ENCODE measurements at regions not wholly inside any gene's neighbourhood (a gene's known extent, or its start where the extent isn't known, plus 50 kb on each side); places are given as distances from the start of the nearest gene placed in this dataset.
A peak's percentile ranks its signal among the peaks of the same experiment; 100 is the strongest.

GRCh38 chr6:6997263-6998193, 110.2 kb upstream of the RREB1 start:
- Histone ChIP-seq H3K4me1 (ENCODE audit: insufficient read depth, low read length) (no peaks in the 10 kb centered on the region), H3K36me3 (ENCODE audit: insufficient read depth, low read length) (no peaks in the 10 kb centered on the region), H3K27me3 (ENCODE audit: insufficient read depth, low read length, poor library complexity, severe bottlenecking) (no peaks in the 10 kb centered on the region), H3K9me3 (ENCODE audit: low read length) (no peaks in the 10 kb centered on the region), H3K27ac (ENCODE audit: low read depth, low read length) (no peak overlapping the region), H3K4me3 (ENCODE audit: low read length) (no peak overlapping the region)
- H3K4me3 Mint-ChIP-seq, result no peak overlapping the region
- no peaks in the 10 kb centered on the region for H3K9me3 Mint-ChIP-seq
- no peak for DNase-seq
- ChIA-PET POLR2A (no interaction called here), CTCF (no interaction called here)
- H3K4me1 Mint-ChIP-seq, result no peaks in the 10 kb centered on the region
- H3K36me3 Mint-ChIP-seq, result no peaks in the 10 kb centered on the region
- H3K27ac Mint-ChIP-seq, result no peak overlapping the region
- peaks cover 2 to 7% of the 10 kb centered on the region in 2 donors for H3K27me3 Mint-ChIP-seq

- Mint-ChIP-seq H3K9me3 (no peaks in the 10 kb centered on the region), H3K27ac (no peak overlapping the region), H3K27me3 (peaks cover 2 to 7% of the 10 kb centered on the region in 2 donors), H3K36me3 (no peaks in the 10 kb centered on the region), H3K4me1 (no peaks in the 10 kb centered on the region), H3K4me3 (no peak overlapping the region)
- no peak overlapping the region for H3K27ac ChIP-seq (ENCODE audit: low read depth, low read length)
- no peak for DNase-seq
- no peak overlapping the region for H3K4me3 ChIP-seq (ENCODE audit: low read length)
- no peaks in the 10 kb centered on the region for H3K36me3 ChIP-seq (ENCODE audit: insufficient read depth, low read length)
- ChIA-PET POLR2A (no interaction called here), CTCF (no interaction called here)
- no peaks in the 10 kb centered on the region for H3K27me3 ChIP-seq (ENCODE audit: insufficient read depth, low read length, poor library complexity, severe bottlenecking)
- no peaks in the 10 kb centered on the region for H3K4me1 ChIP-seq (ENCODE audit: insufficient read depth, low read length)
- H3K9me3 ChIP-seq (ENCODE audit: low read length), result no peaks in the 10 kb centered on the region
These were observed 109.6 kb upstream of the RREB1 start for GRCh38 chr6:6998194-6998569.

- ChIA-PET POLR2A (no interaction called here), CTCF (no interaction called here)
- no peak overlapping the region for H3K4me3 ChIP-seq (ENCODE audit: low read length)
- H3K4me3 Mint-ChIP-seq, result no peak overlapping the region
- peaks cover 0 to 3% (median 0%) of the 10 kb centered on the region in 5 donors for H3K9me3 Mint-ChIP-seq
- H3K27me3 Mint-ChIP-seq, result peaks cover 10 to 25% of the 10 kb centered on the region in 2 donors
- no peak overlapping the region for H3K27ac Mint-ChIP-seq
- no peaks in the 10 kb centered on the region for H3K36me3 Mint-ChIP-seq
- no peaks in the 10 kb centered on the region for H3K27me3 ChIP-seq (ENCODE audit: insufficient read depth, low read length, poor library complexity, severe bottlenecking)
- H3K4me1 Mint-ChIP-seq, result no peaks in the 10 kb centered on the region
- no peak for DNase-seq
- H3K4me1 ChIP-seq (ENCODE audit: insufficient read depth, low read length), result no peaks in the 10 kb centered on the region
- H3K27ac ChIP-seq (ENCODE audit: low read depth, low read length), result no peak overlapping the region
- H3K9me3 ChIP-seq (ENCODE audit: low read length), result no peaks in the 10 kb centered on the region
- no peaks in the 10 kb centered on the region for H3K36me3 ChIP-seq (ENCODE audit: insufficient read depth, low read length)
These were observed 106.7 kb upstream of the RREB1 start for GRCh38 chr6:7000825-7001777.

- Histone ChIP-seq H3K4me3 (ENCODE audit: low read length) (no peak overlapping the region), H3K4me1 (ENCODE audit: insufficient read depth, low read length) (no peaks in the 10 kb centered on the region), H3K27me3 (ENCODE audit: insufficient read depth, low read length, poor library complexity, severe bottlenecking) (no peaks in the 10 kb centered on the region), H3K27ac (ENCODE audit: low read depth, low read length) (no peak overlapping the region), H3K36me3 (ENCODE audit: insufficient read depth, low read length) (no peaks in the 10 kb centered on the region), H3K9me3 (ENCODE audit: low read length) (no peaks in the 10 kb centered on the region)
- H3K9me3 Mint-ChIP-seq, result peaks cover 0 to 3% (median 0%) of the 10 kb centered on the region in 5 donors
- CTCF ChIA-PET, result no interaction called here
- peaks cover 8 to 25% of the 10 kb centered on the region in 2 donors for H3K27me3 Mint-ChIP-seq
- no peak overlapping the region for H3K4me3 Mint-ChIP-seq
- POLR2A ChIA-PET, result no interaction called here
- H3K4me1 Mint-ChIP-seq, result no peaks in the 10 kb centered on the region
- no peaks in the 10 kb centered on the region for H3K36me3 Mint-ChIP-seq
- H3K27ac Mint-ChIP-seq, result no peak overlapping the region
- no peak for DNase-seq
These were observed 104.7 kb upstream of the RREB1 start for GRCh38 chr6:7003041-7003440.

- Histone ChIP-seq H3K27me3 (ENCODE audit: insufficient read depth, low read length, poor library complexity, severe bottlenecking) (no peaks in the 10 kb centered on the region), H3K4me1 (ENCODE audit: insufficient read depth, low read length) (no peaks in the 10 kb centered on the region), H3K4me3 (ENCODE audit: low read length) (no peak overlapping the region), H3K27ac (ENCODE audit: low read depth, low read length) (no peak overlapping the region), H3K9me3 (ENCODE audit: low read length) (no peaks in the 10 kb centered on the region), H3K36me3 (ENCODE audit: insufficient read depth, low read length) (no peaks in the 10 kb centered on the region)
- POLR2A ChIA-PET, result no interaction called here
- H3K9me3 Mint-ChIP-seq, result peaks cover 0 to 3% (median 0%) of the 10 kb centered on the region in 5 donors
- no peak overlapping the region for H3K4me3 Mint-ChIP-seq
- H3K4me1 Mint-ChIP-seq, result no peaks in the 10 kb centered on the region
- no peaks in the 10 kb centered on the region for H3K36me3 Mint-ChIP-seq
- DNase-seq, result no peak
- CTCF ChIA-PET, result no interaction called here
- peaks cover 4 to 25% of the 10 kb centered on the region in 2 donors for H3K27me3 Mint-ChIP-seq
- no peak overlapping the region for H3K27ac Mint-ChIP-seq
These were observed 103.0 kb upstream of the RREB1 start for GRCh38 chr6:7004581-7005297.

GRCh38 chr6:7006515-7007191, 101.1 kb upstream of the RREB1 start:
- Histone ChIP-seq H3K27me3 (ENCODE audit: insufficient read depth, low read length, poor library complexity, severe bottlenecking) (no peaks in the 10 kb centered on the region), H3K9me3 (ENCODE audit: low read length) (no peaks in the 10 kb centered on the region), H3K27ac (ENCODE audit: low read depth, low read length) (no peak overlapping the region), H3K4me1 (ENCODE audit: insufficient read depth, low read length) (no peaks in the 10 kb centered on the region), H3K4me3 (ENCODE audit: low read length) (no peak overlapping the region), H3K36me3 (ENCODE audit: insufficient read depth, low read length) (no peaks in the 10 kb centered on the region)
- Mint-ChIP-seq H3K4me3 (no peak overlapping the region), H3K27me3 (peaks cover 4 to 26% of the 10 kb centered on the region in 2 donors), H3K27ac (no peak overlapping the region), H3K36me3 (no peaks in the 10 kb centered on the region), H3K4me1 (no peaks in the 10 kb centered on the region), H3K9me3 (peaks cover 0 to 3% (median 0%) of the 10 kb centered on the region in 5 donors)
- DNase-seq, result no peak
- POLR2A ChIA-PET, result no interaction called here
- CTCF ChIA-PET, result no interaction called here

- no peak overlapping the region for H3K4me3 ChIP-seq (ENCODE audit: low read length)
- no peak for DNase-seq
- H3K4me1 ChIP-seq (ENCODE audit: insufficient read depth, low read length), result no peaks in the 10 kb centered on the region
- H3K36me3 Mint-ChIP-seq, result no peaks in the 10 kb centered on the region
- H3K4me3 Mint-ChIP-seq, result peak overlapping the region in 1 of 7 donors; percentile 48
- H3K9me3 Mint-ChIP-seq, result peaks cover 0 to 3% (median 0%) of the 10 kb centered on the region in 5 donors
- no peaks in the 10 kb centered on the region for H3K9me3 ChIP-seq (ENCODE audit: low read length)
- H3K36me3 ChIP-seq (ENCODE audit: insufficient read depth, low read length), result no peaks in the 10 kb centered on the region
- peaks cover 4 to 22% of the 10 kb centered on the region in 2 donors for H3K27me3 Mint-ChIP-seq
- H3K4me1 Mint-ChIP-seq, result no peaks in the 10 kb centered on the region
- H3K27ac Mint-ChIP-seq, result no peak overlapping the region
- H3K27ac ChIP-seq (ENCODE audit: low read depth, low read length), result no peak overlapping the region
- ChIA-PET CTCF (no interaction called here), POLR2A (no interaction called here)
- no peaks in the 10 kb centered on the region for H3K27me3 ChIP-seq (ENCODE audit: insufficient read depth, low read length, poor library complexity, severe bottlenecking)
These were observed 99.2 kb upstream of the RREB1 start for GRCh38 chr6:7008451-7008988.

All from CD8-positive, alpha-beta memory T cell (primary cell).